CD4-positive, alpha-beta T cell (primary cell): ENCODE measurements at regions not wholly inside any gene's neighbourhood (a gene's known extent, or its start where the extent isn't known, plus 50 kb on each side); places are given as distances from the start of the nearest gene placed in this dataset.

Source experiments
- ATAC-seq: fragments of 200-7000 bp; cut with Tn5 transposase; one replicate; pipeline ENCODE4 v1.10.0; 2022; ENCODE audit warnings: mild to moderate bottlenecking; ENCODE audit not compliant: poor library complexity
- CTCF ChIA-PET: fragments of 350-600 bp; sonication (Branson Sonifier 250); formaldehyde crosslinking; loops from one replicate; lab custom pipeline; 2021; ENCODE audit warnings: antibody characterized with exemption, inconsistent platforms; lab: Charles Lee
- POLR2A ChIA-PET: fragments of 350-600 bp; sonication (Branson Sonifier 250); formaldehyde crosslinking; loops from one replicate; lab custom pipeline; 2021; ENCODE audit warnings: antibody characterized with exemption, inconsistent platforms; lab: Charles Lee
- DNase-seq, 14 experiments: peaks; one replicate each; pipeline ENCODE4 v3.0.0-alpha.2; 2013 to 2020; ENCODE audit warnings: mixed read lengths in 2 of 14
- H3K27ac ChIP-seq, 2 donors: one replicate each; pipeline versions ENCODE4 v1.5.1 to v1.7.0; 2013; ENCODE audit warnings: low read length in 2 of 2, low read depth in 1 of 2, mild to moderate bottlenecking in 1 of 2
- H3K27me3 ChIP-seq, 2 experiments: 1 replicate in 1 of 2; 2 replicates in 1 of 2; pipeline versions ENCODE4 v1.6.1 to v1.7.0; 2013; ENCODE audit warnings: low read length in 2 of 2, control low read depth in 1 of 2, mild to moderate bottlenecking in 1 of 2, moderate library complexity in 1 of 2; ENCODE audit not compliant: insufficient read depth in 2 of 2, control insufficient read depth in 1 of 2
- H3K36me3 ChIP-seq: one replicate; pipeline ENCODE4 v1.6.1; 2013; ENCODE audit warnings: low read length, control low read depth; ENCODE audit not compliant: insufficient read depth
- H3K4me1 ChIP-seq: one replicate; pipeline ENCODE4 v1.6.1; 2013; ENCODE audit warnings: low read length, control low read depth; ENCODE audit not compliant: insufficient read depth
- H3K4me3 ChIP-seq: one replicate; pipeline ENCODE4 v1.5.1; 2013; ENCODE audit warnings: mild to moderate bottlenecking, low read length, moderate library complexity
- H3K9me3 ChIP-seq, 2 experiments: 1 replicate in 1 of 2; 2 replicates in 1 of 2; pipeline versions ENCODE4 v1.6.1 to v1.7.0; 2013; ENCODE audit warnings: low read length in 2 of 2, mild to moderate bottlenecking in 2 of 2, control low read depth in 1 of 2, moderate library complexity in 1 of 2; ENCODE audit not compliant: control insufficient read depth in 1 of 2, insufficient read depth in 1 of 2
- H3K27ac Mint-ChIP-seq: one replicate; pipeline ENCODE4 v1.8.0; 2020; ENCODE audit warnings: mixed read lengths
- H3K27me3 Mint-ChIP-seq: one replicate; pipeline ENCODE4 v1.8.0; 2021; ENCODE audit warnings: mixed read lengths
- H3K36me3 Mint-ChIP-seq: one replicate; pipeline ENCODE4 v1.8.0; 2021; ENCODE audit warnings: low read depth, mixed read lengths
- H3K4me1 Mint-ChIP-seq: one replicate; pipeline ENCODE4 v1.8.0; 2021; ENCODE audit warnings: low read depth, mixed read lengths
- H3K4me3 Mint-ChIP-seq: one replicate; pipeline ENCODE4 v1.8.0; 2020; ENCODE audit warnings: mild to moderate bottlenecking, mixed read lengths
- H3K9me3 Mint-ChIP-seq: one replicate; pipeline ENCODE4 v1.8.0; 2020; ENCODE audit warnings: mixed read lengths
- intact Hi-C, 2 experiments: fragments of 100-400 bp; cut with DNase I in 1 of 2; cut with micrococcal nuclease in 1 of 2; formaldehyde crosslinking; loops; one replicate each; pipeline versions ENCODE4 v1.15.1 to v1.9.0; 2023 to 2025; cut with DNase I, micrococcal nuclease
- TF ChIP-seq, protein P1 (sequence below): fragments of 200-600 bp; IDR thresholded peaks from one replicate; pipeline ENCODE4 v1.8.0; 2022; ENCODE audit warnings: antibody characterized with exemption, mild to moderate bottlenecking

DNA sequence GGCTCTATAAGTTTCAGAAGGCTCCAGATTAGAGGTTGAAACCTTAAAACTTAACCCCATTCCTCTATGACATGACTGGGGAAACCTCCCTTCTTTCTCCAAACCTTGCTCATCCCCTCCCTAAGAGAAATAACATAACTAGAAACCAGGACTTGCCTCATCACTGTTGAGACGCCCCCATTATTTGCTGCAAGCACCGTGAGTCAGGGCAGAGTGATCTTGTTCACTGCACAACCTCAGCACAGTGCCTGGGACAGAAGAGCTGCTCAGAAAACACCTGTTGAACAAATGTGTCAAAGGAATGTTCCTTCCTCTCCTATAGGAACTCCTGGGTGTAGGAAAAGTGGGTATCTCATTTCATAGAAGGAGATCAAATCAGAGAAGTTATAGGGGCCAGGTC is 132.7 kb upstream of the CTAGE1 start:
- DNase-seq, result no peak
- CTCF ChIA-PET, result no interaction called here
- intact Hi-C loops, result no loop called here
- no peak overlapping the region for H3K4me3 Mint-ChIP-seq
- Histone ChIP-seq H3K27me3 (no peaks in the 10 kb centered on the region), H3K9me3 (no peaks in the 10 kb centered on the region), H3K4me1 (no peaks in the 10 kb centered on the region), H3K27ac (no peak overlapping the region), H3K36me3 (no peaks in the 10 kb centered on the region), H3K4me3 (no peak overlapping the region)
- H3K36me3 Mint-ChIP-seq, result no peaks in the 10 kb centered on the region
- POLR2A ChIA-PET, result no interaction called here
- TF ChIP-seq, protein P1, sequence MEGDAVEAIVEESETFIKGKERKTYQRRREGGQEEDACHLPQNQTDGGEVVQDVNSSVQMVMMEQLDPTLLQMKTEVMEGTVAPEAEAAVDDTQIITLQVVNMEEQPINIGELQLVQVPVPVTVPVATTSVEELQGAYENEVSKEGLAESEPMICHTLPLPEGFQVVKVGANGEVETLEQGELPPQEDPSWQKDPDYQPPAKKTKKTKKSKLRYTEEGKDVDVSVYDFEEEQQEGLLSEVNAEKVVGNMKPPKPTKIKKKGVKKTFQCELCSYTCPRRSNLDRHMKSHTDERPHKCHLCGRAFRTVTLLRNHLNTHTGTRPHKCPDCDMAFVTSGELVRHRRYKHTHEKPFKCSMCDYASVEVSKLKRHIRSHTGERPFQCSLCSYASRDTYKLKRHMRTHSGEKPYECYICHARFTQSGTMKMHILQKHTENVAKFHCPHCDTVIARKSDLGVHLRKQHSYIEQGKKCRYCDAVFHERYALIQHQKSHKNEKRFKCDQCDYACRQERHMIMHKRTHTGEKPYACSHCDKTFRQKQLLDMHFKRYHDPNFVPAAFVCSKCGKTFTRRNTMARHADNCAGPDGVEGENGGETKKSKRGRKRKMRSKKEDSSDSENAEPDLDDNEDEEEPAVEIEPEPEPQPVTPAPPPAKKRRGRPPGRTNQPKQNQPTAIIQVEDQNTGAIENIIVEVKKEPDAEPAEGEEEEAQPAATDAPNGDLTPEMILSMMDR, result no peak
- H3K4me1 Mint-ChIP-seq, result no peaks in the 10 kb centered on the region
- no peak for ATAC-seq
- H3K9me3 Mint-ChIP-seq, result peaks cover 6% of the 10 kb centered on the region
- H3K27ac Mint-ChIP-seq, result no peak overlapping the region
- H3K27me3 Mint-ChIP-seq, result peaks cover 8% of the 10 kb centered on the region

- CTCF ChIA-PET, result no interaction called here
Measured at GRCh38 chr18:22550861-22551260, 133.1 kb upstream of the CTAGE1 start.

GRCh38 chr18:22551536-22552151 is 133.9 kb upstream of the CTAGE1 start:
- Histone ChIP-seq H3K27me3 (peaks cover 4 to 5% of the 10 kb centered on the region in 2 experiments), H3K9me3 (no peaks in the 10 kb centered on the region), H3K27ac (no peak overlapping the region), H3K4me3 (no peak overlapping the region), H3K36me3 (no peaks in the 10 kb centered on the region), H3K4me1 (no peaks in the 10 kb centered on the region)
- H3K4me1 Mint-ChIP-seq, result no peaks in the 10 kb centered on the region
- DNase-seq (no peak), ATAC-seq (no peak)
- TF ChIP-seq, protein P1, result no peak
- intact Hi-C loops, result no loop called here
- peaks cover 11% of the 10 kb centered on the region for H3K27me3 Mint-ChIP-seq
- no peaks in the 10 kb centered on the region for H3K36me3 Mint-ChIP-seq
- H3K27ac Mint-ChIP-seq, result no peak overlapping the region
- peaks cover 6% of the 10 kb centered on the region for H3K9me3 Mint-ChIP-seq
- H3K4me3 Mint-ChIP-seq, result no peak overlapping the region
- POLR2A ChIA-PET, result no interaction called here
- CTCF ChIA-PET, result no interaction called here

More at GRCh38 chr18:22550861-22551260, 133.1 kb upstream of the CTAGE1 start:
- Mint-ChIP-seq H3K27me3 (peaks cover 8% of the 10 kb centered on the region), H3K27ac (no peak overlapping the region), H3K9me3 (peaks cover 6% of the 10 kb centered on the region), H3K36me3 (no peaks in the 10 kb centered on the region), H3K4me1 (no peaks in the 10 kb centered on the region), H3K4me3 (no peak overlapping the region)
- Histone ChIP-seq H3K27me3 (no peaks in the 10 kb centered on the region), H3K4me1 (no peaks in the 10 kb centered on the region), H3K27ac (no peak overlapping the region), H3K4me3 (no peak overlapping the region), H3K36me3 (no peaks in the 10 kb centered on the region), H3K9me3 (no peaks in the 10 kb centered on the region)
- DNase-seq (no peak), ATAC-seq (no peak)
- TF ChIP-seq, protein P1, result no peak
- POLR2A ChIA-PET, result no interaction called here
- intact Hi-C loops, result no loop called here
